ENCODE measurements at regions not wholly inside any gene's neighbourhood (a gene's known extent, or its start where the extent isn't known, plus 50 kb on each side); places are given as distances from the start of the nearest gene placed in this dataset.
A peak's percentile ranks its signal among the peaks of the same experiment; 100 is the strongest.

DNA sequence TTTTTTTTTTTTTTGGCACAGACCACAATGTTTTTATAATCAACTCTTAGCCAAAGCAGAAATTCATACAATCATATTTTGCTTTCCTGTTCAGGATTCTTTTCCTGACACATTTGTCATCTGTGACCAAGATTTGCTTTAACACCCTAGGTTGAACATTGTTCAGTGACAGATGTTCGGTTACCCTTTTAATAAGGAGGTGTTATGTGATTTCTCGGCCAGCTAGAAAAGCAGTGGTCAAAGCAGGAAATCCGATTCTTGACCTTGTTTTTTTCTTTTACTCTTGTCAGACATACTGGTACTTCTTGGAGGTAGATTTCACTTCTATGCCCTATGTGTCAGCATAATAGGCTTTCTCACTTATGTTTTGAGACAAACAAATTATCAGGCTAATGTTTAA, 335.3 kb upstream of the ACTBL2 start:
- no peak overlapping the region for H3K4me3 ChIP-seq (replicated peaks; ENCODE audit: low read depth, low read length)
- DNase-seq (ENCODE audit: low read depth): no peak
- TF ChIP-seq, protein P1, sequence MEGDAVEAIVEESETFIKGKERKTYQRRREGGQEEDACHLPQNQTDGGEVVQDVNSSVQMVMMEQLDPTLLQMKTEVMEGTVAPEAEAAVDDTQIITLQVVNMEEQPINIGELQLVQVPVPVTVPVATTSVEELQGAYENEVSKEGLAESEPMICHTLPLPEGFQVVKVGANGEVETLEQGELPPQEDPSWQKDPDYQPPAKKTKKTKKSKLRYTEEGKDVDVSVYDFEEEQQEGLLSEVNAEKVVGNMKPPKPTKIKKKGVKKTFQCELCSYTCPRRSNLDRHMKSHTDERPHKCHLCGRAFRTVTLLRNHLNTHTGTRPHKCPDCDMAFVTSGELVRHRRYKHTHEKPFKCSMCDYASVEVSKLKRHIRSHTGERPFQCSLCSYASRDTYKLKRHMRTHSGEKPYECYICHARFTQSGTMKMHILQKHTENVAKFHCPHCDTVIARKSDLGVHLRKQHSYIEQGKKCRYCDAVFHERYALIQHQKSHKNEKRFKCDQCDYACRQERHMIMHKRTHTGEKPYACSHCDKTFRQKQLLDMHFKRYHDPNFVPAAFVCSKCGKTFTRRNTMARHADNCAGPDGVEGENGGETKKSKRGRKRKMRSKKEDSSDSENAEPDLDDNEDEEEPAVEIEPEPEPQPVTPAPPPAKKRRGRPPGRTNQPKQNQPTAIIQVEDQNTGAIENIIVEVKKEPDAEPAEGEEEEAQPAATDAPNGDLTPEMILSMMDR (IDR thresholded peaks at IDR 0.05; ENCODE audit: low read length, missing control alignments): no peak

DNA sequence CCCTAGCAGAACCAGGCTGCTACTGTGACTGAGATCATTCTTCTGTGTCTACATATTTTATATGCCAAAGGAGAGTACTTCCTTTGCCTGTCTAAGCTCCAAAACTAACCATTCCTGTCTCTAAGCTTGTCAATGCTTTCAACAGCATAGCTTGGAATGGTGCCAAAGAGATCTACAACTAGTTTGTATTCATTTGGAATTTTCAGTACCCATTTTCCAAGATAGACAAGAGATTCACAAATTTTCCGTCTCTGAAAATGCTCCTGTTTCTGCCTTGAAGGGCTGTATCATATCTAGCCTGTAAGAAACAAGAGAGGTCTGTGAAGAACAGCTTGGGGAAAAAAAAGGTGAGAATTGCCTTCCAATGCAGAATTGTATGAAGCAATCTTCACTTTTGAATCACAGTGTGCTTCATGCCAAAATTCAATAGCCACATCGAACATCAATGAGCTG, 334.4 kb upstream of the ACTBL2 start:
- TF ChIP-seq, protein P1 (IDR thresholded peaks at IDR 0.05; ENCODE audit: low read length, missing control alignments): no peak
- DNase-seq (ENCODE audit: low read depth): peak; percentile 55
- H3K4me3 ChIP-seq (replicated peaks; ENCODE audit: low read depth, low read length): no peak overlapping the region

DNA sequence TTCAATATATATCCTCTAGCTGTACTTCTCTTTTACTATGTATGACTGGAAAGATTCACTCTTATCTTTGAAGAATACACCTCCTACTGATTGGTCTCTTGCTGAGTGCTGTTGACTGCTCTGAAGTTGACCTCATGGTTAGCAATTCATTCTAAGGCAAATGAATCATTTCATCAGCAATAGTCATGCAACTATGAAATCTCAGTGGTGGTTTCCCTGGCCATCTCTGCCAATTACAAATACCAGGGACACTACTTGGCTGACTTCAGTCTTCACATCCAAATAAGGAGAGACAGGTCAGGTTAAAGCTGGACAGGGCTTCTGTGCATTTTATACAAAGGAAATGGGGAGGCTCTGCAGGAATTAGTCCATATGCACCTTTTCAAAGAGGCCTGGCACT, 333.5 kb upstream of the ACTBL2 start:
- peak; percentile 96 for DNase-seq (ENCODE audit: low read depth)
- TF ChIP-seq, protein P1 (IDR thresholded peaks at IDR 0.05; ENCODE audit: low read length, missing control alignments): no peak
- H3K4me3 ChIP-seq (replicated peaks; ENCODE audit: low read depth, low read length): no peak overlapping the region

DNA sequence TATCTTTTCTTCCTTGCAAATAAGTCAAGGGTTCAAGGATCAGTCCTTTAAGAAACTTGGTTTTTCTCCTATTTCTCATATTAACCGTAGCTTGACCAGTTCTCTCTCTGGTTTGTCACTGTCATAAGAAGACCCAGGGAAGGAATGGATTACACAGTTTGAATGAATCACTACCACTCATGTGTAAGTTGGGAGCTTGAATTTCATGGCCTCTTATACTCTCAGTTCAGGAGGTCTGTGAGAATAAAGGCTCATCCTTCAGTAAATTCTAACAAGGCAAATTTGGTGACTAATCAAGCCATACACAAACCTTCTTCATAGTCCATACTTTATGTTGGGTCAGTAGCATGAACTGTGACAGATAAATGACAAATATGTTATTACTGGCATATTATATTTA, 323.1 kb upstream of the ACTBL2 start:
- TF ChIP-seq, protein P1 (IDR thresholded peaks at IDR 0.05; ENCODE audit: low read length, missing control alignments): no peak
- DNase-seq (ENCODE audit: low read depth): no peak
- H3K4me3 ChIP-seq (replicated peaks; ENCODE audit: low read depth, low read length): no peak overlapping the region

DNA sequence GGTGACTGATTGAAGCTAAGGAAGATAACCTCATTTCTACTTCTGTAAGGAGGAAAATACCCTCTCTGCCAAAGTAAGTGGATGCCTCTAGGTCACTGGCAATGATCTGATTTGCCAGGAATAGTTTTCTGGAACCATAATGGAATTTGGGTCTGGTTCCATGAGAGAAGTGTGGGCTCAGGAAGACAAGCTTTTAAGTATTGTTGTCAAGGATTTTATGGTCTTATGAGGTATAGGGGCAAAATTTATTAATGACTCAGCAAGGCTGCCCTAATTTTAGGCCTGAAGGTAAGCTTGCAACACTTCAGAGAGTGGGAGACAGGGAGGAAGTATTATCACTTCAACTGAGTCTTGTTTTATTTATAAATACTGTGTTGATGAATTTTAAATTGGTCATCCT, 322.6 kb upstream of the ACTBL2 start:
- no peak overlapping the region for H3K4me3 ChIP-seq (replicated peaks; ENCODE audit: low read depth, low read length)
- TF ChIP-seq, protein P1 (IDR thresholded peaks at IDR 0.05; ENCODE audit: low read length, missing control alignments): no peak
- DNase-seq (ENCODE audit: low read depth): no peak

DNA sequence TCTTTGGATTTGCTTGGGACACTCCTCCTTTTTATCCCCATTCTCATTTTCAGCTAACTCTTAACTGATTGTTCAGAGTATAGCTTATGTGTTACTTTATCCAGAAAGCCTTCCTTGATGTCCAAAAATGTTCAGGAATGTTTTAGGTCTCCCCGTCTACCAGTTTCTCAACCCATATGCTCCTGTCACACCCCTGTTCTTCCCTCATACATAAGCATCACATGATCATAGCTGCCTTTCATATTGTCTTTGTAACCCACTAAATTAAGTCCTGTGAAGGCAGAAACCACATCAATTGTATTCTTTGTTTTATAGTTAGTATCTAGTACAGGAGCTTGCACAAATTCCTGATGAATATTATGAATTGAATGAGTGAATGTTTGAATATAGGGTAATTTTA, 321.9 kb upstream of the ACTBL2 start:
- no peak for DNase-seq (ENCODE audit: low read depth)
- TF ChIP-seq, protein P1 (IDR thresholded peaks at IDR 0.05; ENCODE audit: low read length, missing control alignments): no peak
- H3K4me3 ChIP-seq (replicated peaks; ENCODE audit: low read depth, low read length): no peak overlapping the region

DNA sequence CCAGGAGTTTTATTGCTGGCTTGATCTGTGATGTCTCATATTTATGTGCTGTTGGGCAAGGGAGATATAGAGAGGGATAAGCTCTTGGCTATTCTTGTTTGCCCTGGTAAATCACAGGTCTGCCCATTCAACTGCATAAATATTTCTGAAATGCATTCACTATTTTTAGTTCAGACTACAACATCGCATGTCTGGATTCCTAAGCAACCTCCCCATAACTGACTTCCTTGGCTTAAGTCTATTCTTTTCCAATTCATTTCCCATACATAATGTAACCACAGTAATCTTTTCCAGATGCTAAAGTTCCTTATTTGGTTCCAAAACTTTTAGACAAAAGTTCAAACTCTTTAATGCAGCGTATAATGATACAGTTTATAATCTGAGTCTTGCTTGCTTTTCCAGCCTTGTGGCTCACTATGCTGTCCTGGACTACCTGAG, 321.4 kb upstream of the ACTBL2 start:
- TF ChIP-seq, protein P1 (IDR thresholded peaks at IDR 0.05; ENCODE audit: low read length, missing control alignments): no peak
- peak; percentile 39 for DNase-seq (ENCODE audit: low read depth)
- no peak overlapping the region for H3K4me3 ChIP-seq (replicated peaks; ENCODE audit: low read depth, low read length)
